ENCODE measurements at regions not wholly inside any gene's neighbourhood (a gene's known extent, or its start where the extent isn't known, plus 50 kb on each side); places are given as distances from the start of the nearest gene placed in this dataset.

- POLR2A ChIA-PET = no interaction called here
Measured at GRCh38 chr2:136247204-136247950, 129.4 kb upstream of the CXCR4 start.

GRCh38 chr2:136246086-136246669, 128.2 kb upstream of the CXCR4 start:
- Histone ChIP-seq H3K27ac (ENCODE audit: extremely low read depth, low read depth, low read length) (no peak overlapping the region), H3K36me3 (ENCODE audit: control insufficient read depth in 2 of 2, insufficient read depth in 1 of 2, low read length in 2 of 2) (no peaks in the 10 kb centered on the region), H3K9me3 (ENCODE audit: control insufficient read depth, insufficient read depth, low read depth, low read length) (no peaks in the 10 kb centered on the region), H3K4me3 (ENCODE audit: low read depth, low read length) (no peak overlapping the region), H3K4me1 (ENCODE audit: control insufficient read depth, insufficient read depth, low read length) (peaks cover 7% of the 10 kb centered on the region)
- ChIA-PET CTCF (interaction anchor here (1.4 kb wide), 1 partner anchor 8 kb away, joined by 3 read pairs; no protein-coding TSS in a partner anchor), POLR2A (no interaction called here)
- TF ChIP-seq ZNF239 (tag by site-specific recombination; IDR thresholded peaks at IDR 0.05) = no peak
- TF ChIP-seq YY1 (tag by site-specific recombination; IDR thresholded peaks at IDR 0.05) = no peak
- no peak for TF ChIP-seq ZNF214 (tag by site-specific recombination; IDR thresholded peaks at IDR 0.05; ENCODE audit: borderline replicate concordance)
- TF ChIP-seq ZNF530 (tag by site-specific recombination; IDR thresholded peaks at IDR 0.05; ENCODE audit: low read depth) = no peak
- TF ChIP-seq ZNF398 (tag by site-specific recombination; IDR thresholded peaks at IDR 0.05) = no peak
- TF ChIP-seq ZNF560 (tag by site-specific recombination; IDR thresholded peaks at IDR 0.05; ENCODE audit: borderline replicate concordance) = no peak
- TF ChIP-seq ZNF157 (tag by site-specific recombination; IDR thresholded peaks at IDR 0.05) = no peak
- TF ChIP-seq ZNF416 (tag by site-specific recombination; IDR thresholded peaks at IDR 0.05) = no peak

More at GRCh38 chr2:136247204-136247950, 129.4 kb upstream of the CXCR4 start:
- TF ChIP-seq SP3 (tag by site-specific recombination; IDR thresholded peaks at IDR 0.05) (no peak), PRDM2 (tag by site-specific recombination; IDR thresholded peaks at IDR 0.05; ENCODE audit: borderline replicate concordance) (no peak), MEIS1 (CRISPR knock-in tag; IDR thresholded peaks at IDR 0.05; ENCODE audit: borderline replicate concordance) (no peak), ZFP41 (tag by site-specific recombination; IDR thresholded peaks at IDR 0.05; ENCODE audit: borderline replicate concordance) (no peak), ZNF184 (tag by site-specific recombination; IDR thresholded peaks at IDR 0.05) (no peak), ZNF112 (tag by site-specific recombination; IDR thresholded peaks at IDR 0.05) (no peak), ZNF292 (tag by site-specific recombination; IDR thresholded peaks at IDR 0.05; ENCODE audit: borderline replicate concordance, low read depth) (no peak), ZBTB7A (tag by site-specific recombination; IDR thresholded peaks at IDR 0.05; ENCODE audit: low read depth) (no peak), WT1 (tag by site-specific recombination; IDR thresholded peaks at IDR 0.05) (no peak), KLF7 (tag by site-specific recombination; IDR thresholded peaks at IDR 0.05; ENCODE audit: borderline replicate concordance) (no peak), EGR2 (tag by site-specific recombination; IDR thresholded peaks at IDR 0.05; ENCODE audit: low read depth) (no peak), PRDM6 (tag by site-specific recombination; IDR thresholded peaks at IDR 0.05) (no peak), ZNF549 (tag by site-specific recombination; IDR thresholded peaks at IDR 0.05) (no peak), GLI4 (tag by site-specific recombination; IDR thresholded peaks at IDR 0.05) (no peak), ZNF132 (tag by site-specific recombination; IDR thresholded peaks at IDR 0.05; ENCODE audit: borderline replicate concordance) (no peak)
- Histone ChIP-seq H3K27ac (ENCODE audit: extremely low read depth, low read depth, low read length) (no peak overlapping the region), H3K9me3 (ENCODE audit: control insufficient read depth, insufficient read depth, low read depth, low read length) (no peaks in the 10 kb centered on the region), H3K4me3 (ENCODE audit: low read depth, low read length) (no peak overlapping the region), H3K36me3 (ENCODE audit: control insufficient read depth in 2 of 2, insufficient read depth in 1 of 2, low read length in 2 of 2) (no peaks in the 10 kb centered on the region), H3K4me1 (ENCODE audit: control insufficient read depth, insufficient read depth, low read length) (peaks cover 7% of the 10 kb centered on the region)
- CTCF ChIA-PET = interaction anchor here (0.6 to 1.0 kb wide), 2 partner anchors 22 to 129 kb away, joined by 3 read pairs; partner anchors contain the start of gene CXCR4
